ENCODE measurements at regions not wholly inside any gene's neighbourhood (a gene's known extent, or its start where the extent isn't known, plus 50 kb on each side); places are given as distances from the start of the nearest gene placed in this dataset.

DNA sequence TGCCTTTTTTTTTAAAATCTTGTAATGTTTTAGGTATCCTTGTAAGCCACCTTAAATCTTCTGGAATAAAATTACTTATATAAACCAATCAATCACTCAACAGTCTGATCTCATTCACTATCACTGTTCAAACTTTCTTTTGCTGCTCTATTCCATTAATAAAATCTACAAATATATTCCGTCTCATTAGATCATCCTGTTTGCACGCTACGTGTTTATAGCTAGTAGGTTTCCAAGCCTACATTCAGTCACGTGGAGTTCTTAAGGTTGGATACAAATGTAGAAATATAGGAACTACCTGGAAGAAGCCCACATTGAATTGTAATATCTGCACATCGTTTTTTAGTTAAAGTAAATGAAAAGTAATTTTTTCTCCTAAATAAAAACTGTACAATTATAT is 274.8 kb upstream of the CNTN4 start:
- Histone ChIP-seq H3K4me2 (ENCODE audit: insufficient read depth, low read length) (no peak overlapping the region), H3K27me3 (ENCODE audit: control insufficient read depth in 2 of 2, insufficient read depth in 2 of 2, low read length in 2 of 2) (no peaks in the 10 kb centered on the region), H3K9ac (replicated peaks; ENCODE audit: extremely low read depth, insufficient read depth, low read length) (no peak overlapping the region), H3K79me2 (ENCODE audit: control insufficient read depth, insufficient read depth, low read length) (no peaks in the 10 kb centered on the region), H4K20me1 (replicated peaks; ENCODE audit: control insufficient read depth, extremely low read depth, insufficient read depth, low read length) (no peaks in the 10 kb centered on the region), H2AFZ (ENCODE audit: low read depth, low read length) (no peak overlapping the region), H3K9me1 (replicated peaks; ENCODE audit: control insufficient read depth, extremely low read depth, insufficient read depth, low read length) (no peaks in the 10 kb centered on the region), H3K36me3 (ENCODE audit: control insufficient read depth in 2 of 2, extremely low read depth in 1 of 2, insufficient read depth in 2 of 2, low read length in 2 of 2) (no peaks in the 10 kb centered on the region), H3K27ac (ENCODE audit: insufficient read depth, low read depth, low read length) (no peak overlapping the region), H3K4me3 (replicated peaks in 1 of 3; ENCODE audit: insufficient read depth in 1 of 3, low read depth in 1 of 3, low read length in 3 of 3) (no peak overlapping the region), H3K9me3 (replicated peaks; ENCODE audit: control insufficient read depth, insufficient read depth, low read length) (no peaks in the 10 kb centered on the region), H3K4me1 (ENCODE audit: control insufficient read depth, extremely low read depth, insufficient read depth, low read length) (no peaks in the 10 kb centered on the region)
- dilution Hi-C loops (cut with MboI; ENCODE audit: extremely low pct_ligation_motif_present, low sequenced_read_pairs): no loop called here
- DNase-seq (ENCODE audit: low read depth, low spot score): no peak
- BruUV-seq (replicated peaks): no TSS peak
- no peak for TF ChIP-seq EZH2 (IDR thresholded peaks at IDR 0.05; ENCODE audit: borderline replicate concordance, low read depth, low read length, severe bottlenecking)
- TF ChIP-seq, protein P1, sequence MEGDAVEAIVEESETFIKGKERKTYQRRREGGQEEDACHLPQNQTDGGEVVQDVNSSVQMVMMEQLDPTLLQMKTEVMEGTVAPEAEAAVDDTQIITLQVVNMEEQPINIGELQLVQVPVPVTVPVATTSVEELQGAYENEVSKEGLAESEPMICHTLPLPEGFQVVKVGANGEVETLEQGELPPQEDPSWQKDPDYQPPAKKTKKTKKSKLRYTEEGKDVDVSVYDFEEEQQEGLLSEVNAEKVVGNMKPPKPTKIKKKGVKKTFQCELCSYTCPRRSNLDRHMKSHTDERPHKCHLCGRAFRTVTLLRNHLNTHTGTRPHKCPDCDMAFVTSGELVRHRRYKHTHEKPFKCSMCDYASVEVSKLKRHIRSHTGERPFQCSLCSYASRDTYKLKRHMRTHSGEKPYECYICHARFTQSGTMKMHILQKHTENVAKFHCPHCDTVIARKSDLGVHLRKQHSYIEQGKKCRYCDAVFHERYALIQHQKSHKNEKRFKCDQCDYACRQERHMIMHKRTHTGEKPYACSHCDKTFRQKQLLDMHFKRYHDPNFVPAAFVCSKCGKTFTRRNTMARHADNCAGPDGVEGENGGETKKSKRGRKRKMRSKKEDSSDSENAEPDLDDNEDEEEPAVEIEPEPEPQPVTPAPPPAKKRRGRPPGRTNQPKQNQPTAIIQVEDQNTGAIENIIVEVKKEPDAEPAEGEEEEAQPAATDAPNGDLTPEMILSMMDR (IDR thresholded peaks at IDR 0.05; ENCODE audit: extremely low read depth in 1 of 2, insufficient read depth in 1 of 2, low read depth in 1 of 2, low read length in 2 of 2): no peak
- no peak for TF ChIP-seq MYC (IDR thresholded peaks at IDR 0.05; ENCODE audit: low read depth, low read length)
- TF ChIP-seq FOS (IDR thresholded peaks at IDR 0.05; ENCODE audit: borderline replicate concordance, insufficient read depth, low read length): no peak
- no peak for TF ChIP-seq POLR2A (IDR thresholded peaks at IDR 0.05; ENCODE audit: low read depth, low read length)
- no peak for TF ChIP-seq JUN (IDR thresholded peaks at IDR 0.05; ENCODE audit: borderline replicate concordance, insufficient read depth, insufficient read length, low read depth)
- no peak for TF ChIP-seq POLR2AphosphoS5 (IDR thresholded peaks at IDR 0.05; ENCODE audit: insufficient read depth, low read depth, low read length)
- ChIA-PET CTCF (no interaction called here), POLR2A (no interaction called here)
- intact Hi-C loops (cut with micrococcal nuclease): no loop called here
- no peak for FAIRE-seq

DNA sequence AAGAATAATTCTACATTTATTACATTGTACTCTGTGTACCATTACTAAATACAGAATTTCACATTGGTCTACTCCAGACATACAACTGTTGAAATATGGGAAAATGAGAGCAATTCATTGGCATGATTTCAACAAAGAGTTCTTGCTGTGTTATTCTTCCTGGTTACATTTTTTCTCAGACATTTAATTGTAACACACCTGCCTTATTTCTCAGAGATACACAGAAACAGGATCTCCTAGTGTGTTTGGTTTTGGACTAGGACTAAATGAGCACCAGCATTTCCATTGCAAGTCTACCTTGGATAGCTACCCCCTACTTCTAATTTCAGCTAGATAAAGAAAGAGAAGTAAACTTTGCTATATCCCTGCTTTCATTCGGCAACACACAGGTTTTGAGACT is 274.3 kb upstream of the CNTN4 start:
- CTCF ChIA-PET: no interaction called here
- Histone ChIP-seq H3K9me1 (replicated peaks; ENCODE audit: control insufficient read depth, extremely low read depth, insufficient read depth, low read length) (no peaks in the 10 kb centered on the region), H3K9me3 (replicated peaks; ENCODE audit: control insufficient read depth, insufficient read depth, low read length) (no peaks in the 10 kb centered on the region), H3K4me1 (ENCODE audit: control insufficient read depth, extremely low read depth, insufficient read depth, low read length) (no peaks in the 10 kb centered on the region), H3K4me3 (replicated peaks in 1 of 3; ENCODE audit: insufficient read depth in 1 of 3, low read depth in 1 of 3, low read length in 3 of 3) (no peak overlapping the region), H4K20me1 (replicated peaks; ENCODE audit: control insufficient read depth, extremely low read depth, insufficient read depth, low read length) (no peaks in the 10 kb centered on the region), H3K27me3 (ENCODE audit: control insufficient read depth in 2 of 2, insufficient read depth in 2 of 2, low read length in 2 of 2) (no peaks in the 10 kb centered on the region), H3K4me2 (ENCODE audit: insufficient read depth, low read length) (no peak overlapping the region), H3K79me2 (ENCODE audit: control insufficient read depth, insufficient read depth, low read length) (no peaks in the 10 kb centered on the region), H2AFZ (ENCODE audit: low read depth, low read length) (no peak overlapping the region), H3K27ac (ENCODE audit: insufficient read depth, low read depth, low read length) (no peak overlapping the region), H3K9ac (replicated peaks; ENCODE audit: extremely low read depth, insufficient read depth, low read length) (no peak overlapping the region), H3K36me3 (ENCODE audit: control insufficient read depth in 2 of 2, extremely low read depth in 1 of 2, insufficient read depth in 2 of 2, low read length in 2 of 2) (no peaks in the 10 kb centered on the region)
- POLR2A ChIA-PET: no interaction called here
- no TSS peak for BruUV-seq (replicated peaks)
- FAIRE-seq (no peak), DNase-seq (ENCODE audit: low read depth, low spot score) (no peak)
- TF ChIP-seq, protein P2, sequence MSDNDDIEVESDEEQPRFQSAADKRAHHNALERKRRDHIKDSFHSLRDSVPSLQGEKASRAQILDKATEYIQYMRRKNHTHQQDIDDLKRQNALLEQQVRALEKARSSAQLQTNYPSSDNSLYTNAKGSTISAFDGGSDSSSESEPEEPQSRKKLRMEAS (IDR thresholded peaks at IDR 0.05; ENCODE audit: insufficient read depth, insufficient read length): no peak
- TF ChIP-seq EZH2 (IDR thresholded peaks at IDR 0.05; ENCODE audit: borderline replicate concordance, low read depth, low read length, severe bottlenecking) (no peak), FOS (IDR thresholded peaks at IDR 0.05; ENCODE audit: borderline replicate concordance, insufficient read depth, low read length) (no peak), MYC (IDR thresholded peaks at IDR 0.05; ENCODE audit: low read depth, low read length) (no peak), JUN (IDR thresholded peaks at IDR 0.05; ENCODE audit: borderline replicate concordance, insufficient read depth, insufficient read length, low read depth) (no peak), POLR2AphosphoS5 (IDR thresholded peaks at IDR 0.05; ENCODE audit: insufficient read depth, low read depth, low read length) (no peak), POLR2A (IDR thresholded peaks at IDR 0.05; ENCODE audit: low read depth, low read length) (no peak), GATA2 (IDR thresholded peaks at IDR 0.05; ENCODE audit: insufficient read depth, insufficient read length, low read depth, low read length) (no peak)
- TF ChIP-seq, protein P1 (IDR thresholded peaks at IDR 0.05; ENCODE audit: extremely low read depth in 1 of 2, insufficient read depth in 1 of 2, low read depth in 1 of 2, low read length in 2 of 2): no peak
- dilution Hi-C loops (cut with MboI; ENCODE audit: extremely low pct_ligation_motif_present, low sequenced_read_pairs) (no loop called here), intact Hi-C loops (cut with micrococcal nuclease) (no loop called here)
